Right lobe of liver (tissue), 6 donors: ENCODE measurements at regions not wholly inside any gene's neighbourhood (a gene's known extent, or its start where the extent isn't known, plus 50 kb on each side); places are given as distances from the start of the nearest gene placed in this dataset.

Experiments
- ATAC-seq, 4 donors: fragments of 200-7000 bp; cut with Tn5 transposase; one replicate each; pipeline ENCODE4 v1.9.1; 2020; ENCODE audit warnings: mild to moderate bottlenecking in 4 of 4, moderate library complexity in 4 of 4
- DNase-seq, 3 donors: peaks; one replicate each; pipeline ENCODE4 v3.0.0-alpha.2; 2020
- H3K27ac ChIP-seq, 3 donors: fragments of 200-600 bp; one replicate each; pipeline ENCODE4 v1.8.0; 2022
- H3K27me3 ChIP-seq, 2 donors: fragments of 200-600 bp; one replicate each; pipeline ENCODE4 v1.8.0; 2022
- H3K36me3 ChIP-seq, 4 donors: fragments of 200-600 bp; sonication (generic) in 1 of 4; one replicate each; pipeline versions ENCODE4 v1.5.1 to v1.8.0; 2017 to 2022; ENCODE audit warnings: control low read depth in 1 of 4
- H3K4me1 ChIP-seq, 4 donors: fragments of 200-600 bp; sonication (generic) in 1 of 4; one replicate each; pipeline versions ENCODE4 v1.5.1 to v1.8.0; 2017 to 2022; ENCODE audit warnings: control low read depth in 1 of 4
- H3K4me3 ChIP-seq, 3 donors: fragments of 200-600 bp; one replicate each; pipeline ENCODE4 v1.8.0; 2022
- H3K9me3 ChIP-seq, 4 donors: fragments of 200-600 bp; sonication (generic) in 1 of 4; one replicate each; pipeline versions ENCODE4 v1.5.1 to v1.8.0; 2017 to 2022; ENCODE audit warnings: control low read depth in 1 of 4
- CTCF ChIP-seq, 4 donors: fragments of 200-600 bp in 3 of 4; fragments of 450-650 bp in 1 of 4; IDR thresholded peaks; one replicate each; pipeline versions ENCODE4 v1.5.1 to v1.8.0; 2016 to 2022; ENCODE audit warnings: antibody characterized with exemption in 4 of 4, mild to moderate bottlenecking in 2 of 4
- POLR2A ChIP-seq: fragments of 450-650 bp; IDR thresholded peaks from one replicate; pipeline ENCODE4 v1.6.1; 2017; ENCODE audit warnings: antibody characterized with exemption, mild to moderate bottlenecking
- WGBS: methylation state at CpG from one replicate; pipeline ENCODE4 v1.1.6; 2018; ENCODE audit warnings: low coverage, low lambda C conversion rate; ENCODE audit not compliant: insufficient coverage; ENCODE audit errors: missing lambda C conversion rate; 5-methylcytosine and 5-hydroxymethylcytosine counted together
- intact Hi-C, 2 donors: fragments of 100-400 bp; cut with DNase I; formaldehyde crosslinking; loops; one replicate each; pipeline versions ENCODE4 v1.11.2 to v1.14.1; 2022
- donor health status: DM: no; HTN: yes; CAD: no.
- donor health status: DM: no; HTN: no; CAD: no.
- donor health status: DM: no; HTN: no; CAD: no.
- donor health status: DM: no; HTN: yes; CAD: no.
- donor health status: DM: no; HTN: yes; CAD: no.

- no peaks in the 10 kb centered on the region for H3K36me3 ChIP-seq
- H3K9me3 ChIP-seq = no peaks in the 10 kb centered on the region
- TF ChIP-seq CTCF (IDR thresholded peaks at IDR 0.05) (no peak), POLR2A (no peak)
- no peak overlapping the region for H3K27ac ChIP-seq
- ATAC-seq (no peak), DNase-seq (no peak)
- H3K4me1 ChIP-seq = no peaks in the 10 kb centered on the region
- H3K27me3 ChIP-seq = no peaks in the 10 kb centered on the region
- intact Hi-C loops = no loop called here
- no peak overlapping the region for H3K4me3 ChIP-seq
- 25% methylated on average over 1 of the region's 1 CpG for WGBS
Observed at GRCh38 chr9:87067426-87067825, 120.1 kb upstream of the GAS1 start.

GRCh38 chr9:87068177-87068840 lies 121.0 kb upstream of the GAS1 start:
- TF ChIP-seq CTCF (IDR thresholded peaks at IDR 0.05) (no peak), POLR2A (no peak)
- no peaks in the 10 kb centered on the region for H3K27me3 ChIP-seq
- no peak overlapping the region for H3K27ac ChIP-seq
- no peak overlapping the region for H3K4me3 ChIP-seq
- H3K36me3 ChIP-seq = no peaks in the 10 kb centered on the region
- no peaks in the 10 kb centered on the region for H3K9me3 ChIP-seq
- intact Hi-C loops = no loop called here
- no peak for ATAC-seq
- no peak for DNase-seq
- H3K4me1 ChIP-seq = no peaks in the 10 kb centered on the region
- WGBS = 78% methylated on average over 2 of the region's 4 CpGs

- DNase-seq = no peak
- H3K9me3 ChIP-seq = no peaks in the 10 kb centered on the region
- no peaks in the 10 kb centered on the region for H3K36me3 ChIP-seq
- ATAC-seq = no peak
- no peaks in the 10 kb centered on the region for H3K27me3 ChIP-seq
- no peaks in the 10 kb centered on the region for H3K4me1 ChIP-seq
- 41% methylated on average over 3 of the region's 3 CpGs for WGBS
- intact Hi-C loops = no loop called here
- H3K27ac ChIP-seq = no peak overlapping the region
- H3K4me3 ChIP-seq = no peak overlapping the region
- TF ChIP-seq POLR2A (no peak), CTCF (IDR thresholded peaks at IDR 0.05) (no peak)
Observed at GRCh38 chr9:87069690-87070089, 122.4 kb upstream of the GAS1 start.

GRCh38 chr9:87070336-87070735 lies 123.0 kb upstream of the GAS1 start:
- no peak overlapping the region for H3K27ac ChIP-seq
- H3K9me3 ChIP-seq = no peaks in the 10 kb centered on the region
- no peaks in the 10 kb centered on the region for H3K27me3 ChIP-seq
- no peaks in the 10 kb centered on the region for H3K4me1 ChIP-seq
- ATAC-seq (no peak), DNase-seq (no peak)
- H3K36me3 ChIP-seq = no peaks in the 10 kb centered on the region
- 57% methylated on average over 3 of the region's 3 CpGs for WGBS
- H3K4me3 ChIP-seq = no peak overlapping the region
- TF ChIP-seq CTCF (IDR thresholded peaks at IDR 0.05) (no peak), POLR2A (no peak)
- intact Hi-C loops = no loop called here

GRCh38 chr9:87071473-87071872 lies 124.2 kb upstream of the GAS1 start:
- no peak for DNase-seq
- H3K9me3 ChIP-seq = no peaks in the 10 kb centered on the region
- H3K36me3 ChIP-seq = no peaks in the 10 kb centered on the region
- WGBS = 80% methylated on average over 3 of the region's 3 CpGs
- intact Hi-C loops = no loop called here
- H3K27me3 ChIP-seq = no peaks in the 10 kb centered on the region
- H3K4me3 ChIP-seq = no peak overlapping the region
- no peaks in the 10 kb centered on the region for H3K4me1 ChIP-seq
- TF ChIP-seq POLR2A (no peak), CTCF (IDR thresholded peaks at IDR 0.05) (no peak)
- no peak overlapping the region for H3K27ac ChIP-seq
- no peak for ATAC-seq
